ENCODE measurements at regions not wholly inside any gene's neighbourhood (a gene's known extent, or its start where the extent isn't known, plus 50 kb on each side); places are given as distances from the start of the nearest gene placed in this dataset.

DNA sequence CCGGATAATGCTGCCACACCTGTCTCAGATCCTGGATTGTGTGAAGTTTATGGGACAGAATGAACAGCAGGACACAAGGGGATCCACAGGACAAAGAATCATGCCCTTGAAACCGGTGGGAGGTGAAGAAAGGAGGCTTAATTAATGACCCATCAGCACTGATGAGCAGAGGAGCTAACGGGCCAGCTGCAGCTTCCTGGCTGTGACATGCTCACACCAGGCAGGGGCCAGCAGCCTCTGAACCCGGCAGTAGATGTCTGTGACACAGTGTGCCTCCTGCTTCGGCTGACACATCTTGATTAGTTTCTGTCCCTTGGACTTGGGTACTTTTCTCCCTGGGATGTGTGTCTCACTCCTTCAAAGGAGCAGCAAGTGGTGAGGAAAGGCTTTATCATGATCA is 328.8 kb upstream of the BRINP1 start:
- Mint-ChIP-seq H3K4me1 (peaks cover 11 to 20% of the 10 kb centered on the region in 2 experiments; a peak in 3 of 4 replicates), H3K36me3 (ENCODE audit: insufficient read depth in 1 of 3, low read depth in 3 of 3) (no peaks in the 10 kb centered on the region), H3K9me3 (no peaks in the 10 kb centered on the region), H3K4me3 (no peak overlapping the region), H3K27ac (no peak overlapping the region), H3K27me3 (ENCODE audit: low read depth) (no peaks in the 10 kb centered on the region; the same call in 1 of the 2 replicates)
- Histone ChIP-seq H4K20me1 (ENCODE audit: control insufficient read depth, insufficient read depth, insufficient read length) (no peaks in the 10 kb centered on the region), H3K9ac (ENCODE audit: extremely low read depth, insufficient read length, low read length) (no peak overlapping the region), H3K27ac (ENCODE audit: insufficient read length, low read depth, low read length) (no peak overlapping the region), H3K4ac (ENCODE audit: low read depth, low read length) (no peak overlapping the region), H4K91ac (ENCODE audit: insufficient read length, low read depth, low read length) (no peak overlapping the region), H3T11ph (ENCODE audit: low read length) (no peak overlapping the region), H3K79me2 (ENCODE audit: insufficient read depth, low read length) (no peaks in the 10 kb centered on the region), H3K79me1 (ENCODE audit: insufficient read depth, low read depth, low read length, poor library complexity, severe bottlenecking) (no peaks in the 10 kb centered on the region), H2BK20ac (ENCODE audit: low read depth, low read length, poor library complexity, severe bottlenecking) (no peak overlapping the region), H3K9me3 (ENCODE audit: control insufficient read depth, low read depth, low read length) (no peaks in the 10 kb centered on the region), H3K18ac (ENCODE audit: insufficient read length, low read depth, low read length) (no peak overlapping the region), H4K8ac (replicated peaks; ENCODE audit: insufficient read length, low read depth, low read length) (no peak overlapping the region), H2BK12ac (ENCODE audit: insufficient read length, low read depth, low read length) (no peak overlapping the region), H3K23me2 (ENCODE audit: insufficient read length, low read depth, low read length, poor library complexity, severe bottlenecking) (no peaks in the 10 kb centered on the region), H3K4me2 (ENCODE audit: insufficient read depth, insufficient read length, low read length) (no peak overlapping the region), H3K14ac (ENCODE audit: insufficient read depth, low read length) (no peak overlapping the region; the same call in 1 of the 2 replicates), H2AFZ (ENCODE audit: low read length) (no peak overlapping the region), H4K5ac (ENCODE audit: insufficient read length, low read depth, low read length) (no peak overlapping the region), H2BK5ac (ENCODE audit: insufficient read length, low read length) (no peak overlapping the region), H3K27me3 (ENCODE audit: insufficient read depth, low read length) (no peaks in the 10 kb centered on the region), H2BK120ac (ENCODE audit: low read depth, low read length, poor library complexity, severe bottlenecking) (no peak overlapping the region), H3K56ac (ENCODE audit: insufficient read length, low read depth, low read length) (no peak overlapping the region), H2BK15ac (ENCODE audit: low read depth, low read length) (no peak overlapping the region), H3K4me1 (ENCODE audit: insufficient read depth, low read length) (no peaks in the 10 kb centered on the region), H2AK5ac (ENCODE audit: insufficient read length, low read length) (no peak overlapping the region), H3K23ac (ENCODE audit: insufficient read length, low read depth, low read length) (no peak overlapping the region)
- TF ChIP-seq CTCF (conservative IDR thresholded peaks at IDR 0.05), result no peak
- no CpG with 5 or more reads among the region's 5 CpGs for WGBS (ENCODE audit: extremely low coverage, insufficient read length, low lambda C conversion rate)
- DNase-seq, result no peak

Data from H9 (cell line).